ENCODE measurements at regions not wholly inside any gene's neighbourhood (a gene's known extent, or its start where the extent isn't known, plus 50 kb on each side); places are given as distances from the start of the nearest gene placed in this dataset.
"Not testable (repeated sequence)": the region's sequence is repeated elsewhere in the genome, so short reads cannot be mapped to it uniquely, and the experiment has no call there.

- no peak for DNase-seq
These were observed 410.7 kb downstream of the MIAT start for GRCh38 chr22:27068121-27068520.

GRCh38 chr22:27070594-27070993, 413.2 kb downstream of the MIAT start:
- DNase-seq, result no peak

- DNase-seq, result no peak
These were observed 416.4 kb downstream of the MIAT start for GRCh38 chr22:27073601-27074425.

DNA sequence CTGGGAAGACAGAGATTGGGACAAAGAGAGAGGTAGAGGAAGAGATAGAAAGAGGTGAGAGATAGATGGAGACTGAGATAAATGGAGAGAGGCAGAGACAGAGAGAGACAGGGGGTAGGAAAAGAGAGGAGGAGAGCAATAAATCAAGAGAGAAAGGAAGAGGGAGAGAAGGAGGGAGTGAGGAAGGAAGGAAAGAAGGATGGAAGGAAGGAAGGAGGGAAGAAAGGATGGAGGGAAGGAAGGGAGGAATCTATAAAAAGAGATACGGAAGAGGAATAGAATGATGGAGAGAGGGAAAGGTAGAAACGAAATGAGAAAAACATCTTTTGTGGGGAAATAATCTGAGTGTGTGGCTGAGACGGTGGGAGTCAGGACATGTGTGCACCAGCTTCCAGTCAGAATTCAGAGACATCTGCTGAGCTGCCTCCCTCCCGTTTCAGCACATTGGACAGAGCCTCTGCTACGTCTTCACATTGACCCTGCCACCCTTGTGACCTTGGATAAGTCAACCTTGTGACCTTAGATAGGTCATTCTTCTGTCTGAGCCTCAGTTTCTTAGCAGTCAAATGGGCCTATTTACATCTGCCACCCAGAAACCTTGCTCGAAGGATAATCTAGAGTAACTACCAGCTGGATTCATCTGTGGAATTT, 417.8 kb downstream of the MIAT start:
- DNase-seq, result peak; percentile 46

DNA sequence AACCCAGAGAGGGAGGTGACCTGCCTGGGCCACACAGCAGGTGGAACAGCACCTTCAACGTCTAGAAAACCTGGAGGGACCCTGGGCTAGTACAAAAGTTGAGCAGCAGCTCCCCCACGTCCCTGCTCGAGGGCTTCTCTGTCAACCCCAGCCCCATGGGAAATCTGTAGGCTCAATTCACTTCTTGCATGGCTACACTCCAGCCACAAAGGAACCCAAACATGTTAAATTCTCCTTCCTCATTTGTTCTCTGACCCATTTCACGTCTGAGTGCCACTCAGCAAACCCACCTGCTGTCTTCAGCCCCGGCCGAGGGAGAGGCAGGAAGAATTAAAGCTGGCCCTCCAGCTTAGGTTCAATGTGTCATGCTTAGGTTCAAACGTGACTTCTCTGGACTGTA, 418.5 kb downstream of the MIAT start:
- no peak for DNase-seq

GRCh38 chr22:27078064-27078463, 420.7 kb downstream of the MIAT start:
- not testable (repeated sequence) for DNase-seq

- DNase-seq, result no peak
These were observed 422.7 kb downstream of the MIAT start for GRCh38 chr22:27080036-27080578.

DNA sequence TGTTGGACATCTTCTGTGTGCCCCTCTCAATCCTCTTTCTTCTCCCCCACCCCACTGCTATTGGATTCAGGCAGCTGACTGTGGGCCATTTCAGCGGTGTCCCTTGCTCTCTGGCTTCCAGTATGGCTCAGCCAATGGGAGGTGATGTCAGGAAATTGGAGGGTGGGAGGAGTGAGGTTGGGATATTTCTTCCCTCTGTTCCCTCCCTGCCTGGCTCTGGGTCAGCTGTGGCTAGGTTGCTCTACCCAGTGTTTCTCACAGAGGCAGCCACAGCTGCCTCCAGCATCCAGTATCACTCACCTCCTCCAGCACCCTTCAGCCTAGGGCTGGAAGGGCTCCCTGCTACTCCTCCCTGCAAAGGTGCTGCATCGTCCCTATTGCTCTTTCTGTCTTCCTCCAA, 423.5 kb downstream of the MIAT start:
- DNase-seq, result no peak

DNA sequence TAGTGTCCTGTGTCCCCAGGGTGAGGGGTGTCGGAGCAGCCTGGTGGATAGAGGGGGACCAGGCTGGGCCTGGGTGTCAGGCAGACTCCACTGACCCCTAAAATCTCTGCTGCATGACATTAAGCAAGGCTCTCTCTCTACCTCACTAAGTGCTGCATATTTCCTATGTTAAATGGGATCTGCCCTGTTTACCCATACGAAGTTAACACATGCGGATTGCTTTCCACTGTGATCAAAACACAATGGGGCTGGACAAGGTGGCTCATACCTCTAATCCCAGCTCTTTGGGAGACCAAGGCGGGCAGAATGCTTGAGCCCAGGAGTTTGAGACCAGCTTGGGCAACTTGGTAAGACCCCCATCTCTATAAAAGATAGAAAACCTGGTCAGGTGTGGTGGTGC, 426.2 kb downstream of the MIAT start:
- no peak for DNase-seq

DNA sequence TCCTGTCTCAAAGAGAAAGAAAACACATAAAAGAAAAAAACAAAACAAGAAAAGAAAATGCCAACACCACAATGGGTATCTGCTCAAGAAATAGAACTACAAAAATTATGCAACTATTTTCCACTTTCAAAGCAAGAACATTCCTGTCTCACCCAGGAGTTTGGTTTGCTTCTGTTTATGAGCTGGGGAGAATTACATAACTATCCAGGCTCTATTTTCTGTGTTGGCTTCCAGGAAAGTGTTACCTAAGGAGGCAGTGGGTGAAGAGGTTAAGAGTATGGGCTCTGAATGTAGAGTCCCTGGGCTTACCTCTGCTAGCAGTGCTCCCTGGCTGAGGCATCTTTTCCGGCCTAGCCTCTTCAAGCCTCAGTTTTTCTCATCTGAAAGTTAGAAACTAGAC, 426.7 kb downstream of the MIAT start:
- DNase-seq, result no peak

GRCh38 chr22:27086080-27087044, 429.0 kb downstream of the MIAT start:
- no peak for DNase-seq

DNA sequence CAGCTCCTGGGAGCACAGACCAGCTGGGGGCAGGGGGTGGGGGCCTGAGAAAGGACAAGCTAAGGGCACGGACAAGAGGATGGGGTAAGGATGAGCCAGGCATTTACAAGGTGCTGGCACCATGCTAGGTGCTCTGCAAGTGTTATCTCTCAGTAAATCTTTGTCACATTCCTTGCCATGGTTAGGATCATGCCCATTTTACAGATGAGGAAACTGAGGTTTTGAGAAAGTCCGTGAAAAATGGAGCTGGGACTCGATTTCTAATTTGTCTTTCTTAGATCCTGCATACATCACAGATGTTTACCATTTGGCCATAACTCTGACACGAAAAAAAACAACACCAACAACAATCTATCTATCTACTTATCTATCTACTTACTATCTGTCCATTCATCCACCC, 429.7 kb downstream of the MIAT start:
- no peak for DNase-seq

DNA sequence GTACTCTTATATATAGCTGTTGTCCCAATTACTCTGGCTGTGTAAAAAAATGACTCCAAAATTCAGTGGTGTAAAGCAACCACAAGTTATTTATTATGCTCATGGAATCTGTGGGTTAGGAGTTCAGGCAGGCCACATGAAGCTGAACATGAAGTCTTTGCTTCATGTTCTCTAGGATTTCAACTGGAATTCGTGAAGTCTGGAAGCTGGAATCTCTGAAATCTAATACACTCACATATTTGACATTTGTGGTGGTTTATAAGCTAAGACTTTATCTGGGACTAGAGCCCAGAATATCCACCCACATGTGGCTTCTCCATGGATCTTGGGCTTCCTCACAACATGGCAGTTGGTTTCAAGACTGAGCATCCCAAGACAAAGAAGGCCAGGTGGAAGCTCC, 430.6 kb downstream of the MIAT start:
- no peak for DNase-seq

DNA sequence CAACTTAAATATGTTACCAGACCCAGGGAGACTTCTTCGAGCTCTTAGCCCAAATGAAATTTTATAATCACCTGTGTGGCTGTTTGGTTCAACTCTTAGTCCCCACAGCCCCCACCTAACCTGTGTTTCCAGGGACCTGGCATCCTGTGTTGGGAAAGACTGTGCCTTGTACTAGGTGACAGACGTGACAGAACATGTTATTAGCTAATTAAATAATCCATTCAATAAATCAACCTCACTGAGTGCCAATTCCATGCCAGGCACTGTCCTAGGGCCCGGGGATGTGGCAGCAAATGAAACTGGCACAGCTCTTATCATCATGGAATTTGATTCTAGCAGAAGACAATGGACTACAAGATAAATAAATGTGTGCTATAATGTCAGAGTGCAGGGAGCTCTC, 431.9 kb downstream of the MIAT start:
- no peak for DNase-seq

DNA sequence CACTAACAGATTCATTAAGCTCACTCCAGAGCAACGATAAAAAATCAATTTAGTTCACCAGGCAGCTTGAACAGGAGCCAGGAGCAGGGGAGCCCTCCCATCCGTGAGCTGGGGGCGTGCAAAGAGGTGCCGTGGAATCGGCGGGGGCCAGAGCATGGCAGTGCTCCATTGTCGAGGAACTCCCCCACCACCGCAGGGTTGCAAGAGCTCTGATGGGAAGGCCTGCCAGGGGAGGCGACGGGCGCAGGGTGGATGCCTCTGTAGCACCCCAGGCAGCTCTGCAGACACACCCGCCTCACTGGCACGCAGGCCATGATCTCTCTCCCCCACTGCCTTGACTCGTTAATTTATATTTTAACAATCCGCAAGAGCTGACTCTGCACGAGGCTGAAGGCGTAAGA, 433.2 kb downstream of the MIAT start:
- DNase-seq, result no peak

DNA sequence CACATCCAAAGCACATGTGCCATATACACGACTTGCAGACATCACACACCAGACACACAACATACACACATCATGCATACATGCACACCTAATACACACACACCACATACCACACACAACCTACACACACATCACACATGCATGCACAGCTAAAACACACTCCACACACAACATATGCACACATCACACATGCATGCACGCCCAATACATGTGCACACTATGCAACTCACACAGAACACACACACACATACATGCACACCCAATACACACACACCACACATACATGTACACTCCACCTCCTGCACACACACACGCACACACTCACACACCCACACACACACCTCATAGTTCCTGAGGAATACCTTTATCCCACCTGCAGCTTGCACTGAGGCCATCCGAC, 436.0 kb downstream of the MIAT start:
- DNase-seq, result no peak

GRCh38 chr22:27094633-27095308, 437.4 kb downstream of the MIAT start:
- DNase-seq, result no peak

DNA sequence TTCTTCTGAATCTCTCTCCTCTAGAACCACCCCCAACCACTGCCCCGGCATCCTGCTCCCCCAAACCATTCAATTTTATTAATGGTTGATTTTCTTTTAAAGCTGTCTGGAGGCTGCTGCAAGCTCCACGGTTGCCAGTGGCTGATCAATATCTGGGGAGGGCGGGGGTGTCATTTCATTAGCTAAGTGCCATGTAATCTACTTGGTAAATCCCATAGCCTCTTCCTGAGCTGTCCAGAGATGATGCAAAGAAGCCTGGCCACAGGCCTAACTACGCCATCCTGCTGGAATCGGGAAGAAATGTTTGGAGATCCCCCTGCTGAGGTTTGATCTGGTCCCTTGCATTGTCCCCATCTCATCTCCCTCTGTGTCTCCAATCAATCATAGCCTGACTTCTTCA, 440.1 kb downstream of the MIAT start:
- DNase-seq, result no peak

- no peak for DNase-seq
These were observed 440.5 kb downstream of the MIAT start for GRCh38 chr22:27097933-27098332.

GRCh38 chr22:27099946-27100722, 442.7 kb downstream of the MIAT start:
- no peak for DNase-seq

GRCh38 chr22:27100789-27101188, 443.4 kb downstream of the MIAT start:
- DNase-seq, result no peak

GRCh38 chr22:27101288-27101687, 443.9 kb downstream of the MIAT start:
- no peak for DNase-seq
